Fibroblast of skin of right quadriceps (primary cell): ENCODE measurements at regions not wholly inside any gene's neighbourhood (a gene's known extent, or its start where the extent isn't known, plus 50 kb on each side); places are given as distances from the start of the nearest gene placed in this dataset.

ENCODE experiments used
- DNase-seq: peaks from one replicate; pipeline ENCODE4 v3.0.0-alpha.2; 2013

DNA sequence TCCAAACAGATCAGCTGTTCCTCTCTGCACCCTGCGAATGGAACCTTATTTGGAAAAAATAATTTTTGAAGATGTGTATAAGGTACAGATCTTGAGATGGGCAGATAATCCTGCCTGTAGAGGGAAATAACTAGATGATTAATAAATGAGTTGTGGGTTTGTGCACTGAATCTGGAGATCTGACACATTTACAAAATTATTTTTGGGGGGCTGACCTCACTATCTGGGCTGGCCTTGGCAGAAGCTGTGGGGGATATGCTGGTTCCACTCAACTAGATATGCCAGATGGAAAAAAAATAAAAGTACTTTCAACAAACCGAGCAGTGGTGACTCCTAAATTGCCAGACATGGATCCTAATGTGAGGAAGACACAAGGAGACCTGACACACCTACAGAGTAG lies 552.2 kb upstream of the AMELY start:
- DNase-seq: peak; percentile 58

DNA sequence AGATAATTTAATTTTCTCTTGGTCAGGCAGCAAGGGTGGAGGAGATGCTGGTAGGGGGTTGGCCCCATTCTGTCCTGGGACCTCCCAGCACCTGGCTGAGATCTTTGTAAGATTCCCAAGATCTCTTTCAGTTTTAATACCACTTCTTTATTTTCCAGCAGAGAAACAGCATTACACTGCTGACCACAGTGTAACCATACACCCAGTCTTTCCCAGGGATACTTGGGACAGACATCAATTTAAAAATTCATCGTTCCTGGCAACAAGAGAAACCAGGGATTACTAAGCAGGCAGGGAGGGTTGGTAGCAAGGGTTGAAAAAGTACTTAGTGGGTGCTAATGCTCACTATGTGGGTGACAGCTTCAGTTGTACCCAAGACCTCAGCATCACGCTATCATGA lies 551.6 kb upstream of the AMELY start:
- DNase-seq: peak; percentile 64

DNA sequence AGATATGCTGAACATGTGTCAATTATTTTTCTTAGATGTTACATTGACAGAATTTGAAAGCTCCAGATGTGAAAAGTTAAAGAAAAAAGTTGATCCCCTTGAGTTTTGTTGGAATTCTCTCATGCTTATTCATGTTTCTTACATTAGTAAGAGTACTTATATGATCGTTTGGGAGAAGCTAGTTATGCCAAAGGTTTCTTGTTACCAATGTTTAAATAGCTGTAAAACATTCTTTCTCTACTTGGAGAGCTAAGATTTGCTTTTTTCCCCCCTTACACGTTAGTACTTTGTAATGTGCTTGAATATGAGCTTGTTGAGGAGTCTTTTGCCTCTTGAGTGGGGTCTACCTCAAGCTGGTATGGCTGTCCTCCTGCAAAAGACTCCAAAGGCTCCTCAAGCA lies 551.1 kb upstream of the AMELY start:
- peak; percentile 85 for DNase-seq

DNA sequence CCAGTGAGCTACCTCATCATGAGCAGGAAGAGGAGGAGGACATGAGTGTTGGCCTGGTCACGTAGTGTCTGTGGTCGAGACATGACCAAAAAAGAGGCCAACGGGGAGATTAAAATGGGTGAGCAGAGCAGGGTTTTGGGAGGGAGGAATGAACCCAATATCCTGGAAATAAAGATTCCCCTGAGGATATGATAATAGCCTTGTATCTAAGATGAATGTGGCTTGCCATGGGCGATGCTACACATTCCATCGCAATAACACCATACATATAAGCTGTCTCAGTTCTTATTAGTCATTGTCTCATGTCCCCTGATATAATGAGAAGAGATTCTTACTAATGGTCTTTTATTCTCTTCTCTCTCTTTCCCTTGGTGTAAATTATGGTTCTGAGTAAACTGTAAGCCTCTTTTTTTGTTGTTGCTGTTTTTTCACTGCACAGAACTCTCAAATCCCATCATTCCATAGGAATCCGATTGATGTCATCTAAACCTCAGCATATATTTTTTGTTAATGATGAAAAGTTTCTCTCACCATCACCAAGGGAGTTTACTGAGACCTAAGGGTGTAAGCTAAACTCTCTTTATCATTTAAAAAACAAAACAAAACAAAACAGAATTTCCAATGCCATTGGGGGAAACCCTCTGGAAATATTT lies 550.4 kb upstream of the AMELY start:
- DNase-seq: peak; percentile 97

DNA sequence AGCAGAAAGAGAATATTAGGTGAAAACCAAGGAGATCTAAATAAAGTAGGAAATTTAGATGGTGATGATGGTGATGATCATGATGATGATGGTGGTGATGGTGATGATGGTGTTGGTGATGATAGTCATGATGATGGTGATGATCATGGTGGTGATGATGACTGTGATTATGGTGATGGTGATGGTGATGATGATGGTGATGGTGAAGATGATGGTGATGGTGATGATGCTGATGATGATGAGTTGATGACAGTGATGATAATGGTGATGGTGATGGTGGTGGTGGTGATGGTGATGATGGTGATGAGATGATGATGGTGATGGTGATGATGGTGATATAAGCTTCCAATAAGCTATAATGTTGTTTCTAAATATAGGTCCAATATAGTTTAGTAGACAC lies 548.2 kb upstream of the AMELY start:
- no peak for DNase-seq

DNA sequence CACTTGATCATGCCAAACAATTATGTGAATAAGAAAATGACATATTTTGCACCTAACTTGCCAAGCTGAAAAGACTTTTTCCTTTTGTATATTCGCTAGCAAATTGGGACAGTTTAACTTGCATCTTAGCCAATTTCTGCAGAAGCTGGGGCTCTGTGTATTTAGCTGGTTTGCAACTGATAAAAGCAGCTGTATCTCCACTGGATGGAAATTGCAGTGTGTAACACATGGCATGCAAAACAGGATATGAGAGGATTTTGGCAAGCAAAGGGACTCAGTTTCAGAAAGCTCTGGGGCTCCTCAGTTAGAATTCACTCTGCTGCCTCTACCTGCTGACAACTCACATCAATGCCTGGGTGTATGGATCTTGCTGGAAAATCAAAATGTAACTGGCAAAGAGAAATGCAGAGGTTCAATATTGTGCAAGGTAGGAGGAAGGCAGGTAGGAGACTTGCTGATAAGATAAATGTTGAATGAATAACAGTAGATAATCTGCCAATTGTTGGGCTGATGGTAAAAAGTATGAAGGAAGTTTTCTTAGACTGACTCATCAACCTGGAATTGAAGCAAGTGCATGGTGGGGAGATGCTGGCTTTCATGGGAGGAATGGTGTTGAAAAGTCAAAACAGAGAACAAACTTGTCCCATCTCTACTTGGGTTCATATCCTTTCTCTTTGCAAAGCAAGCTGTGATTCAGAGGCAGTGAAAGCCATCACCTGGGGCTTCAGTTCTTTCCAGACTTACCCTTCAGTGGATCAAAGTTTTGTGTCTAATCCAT lies 546.9 kb upstream of the AMELY start:
- peak; percentile 70 for DNase-seq

DNA sequence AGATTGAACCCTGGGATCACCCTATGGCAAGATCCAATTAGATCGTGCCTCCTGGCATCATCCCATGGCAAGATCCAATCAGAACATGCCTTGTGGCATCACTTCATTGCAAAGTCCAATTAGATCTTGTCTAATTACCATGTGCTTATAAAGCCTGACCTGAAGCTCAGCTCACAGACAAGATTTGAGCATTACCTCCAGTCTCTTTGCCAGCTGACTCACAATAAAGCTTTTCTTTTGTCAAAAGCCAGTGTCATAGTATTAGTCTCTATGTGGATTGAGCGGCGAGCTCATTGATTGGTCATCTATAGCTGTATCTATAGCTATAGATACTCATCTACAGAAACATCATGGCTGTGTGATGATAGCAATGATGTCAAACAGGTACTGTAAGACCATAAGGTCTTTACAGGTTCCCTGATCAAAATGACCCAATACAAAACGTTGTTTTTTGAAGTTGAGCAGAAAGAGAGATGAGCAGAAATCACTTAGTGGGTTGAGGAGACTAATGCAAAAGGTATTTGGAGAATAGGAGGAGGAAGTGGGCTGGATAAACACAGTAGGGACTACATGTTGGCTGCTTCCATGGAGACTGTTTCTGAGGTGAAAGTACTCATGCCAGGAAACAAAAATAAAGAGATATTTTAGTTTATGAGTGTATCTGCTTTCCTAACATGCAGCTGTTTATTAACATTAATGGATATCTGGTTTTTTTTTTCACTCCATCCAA lies 545.9 kb upstream of the AMELY start:
- peak; percentile 86 for DNase-seq

DNA sequence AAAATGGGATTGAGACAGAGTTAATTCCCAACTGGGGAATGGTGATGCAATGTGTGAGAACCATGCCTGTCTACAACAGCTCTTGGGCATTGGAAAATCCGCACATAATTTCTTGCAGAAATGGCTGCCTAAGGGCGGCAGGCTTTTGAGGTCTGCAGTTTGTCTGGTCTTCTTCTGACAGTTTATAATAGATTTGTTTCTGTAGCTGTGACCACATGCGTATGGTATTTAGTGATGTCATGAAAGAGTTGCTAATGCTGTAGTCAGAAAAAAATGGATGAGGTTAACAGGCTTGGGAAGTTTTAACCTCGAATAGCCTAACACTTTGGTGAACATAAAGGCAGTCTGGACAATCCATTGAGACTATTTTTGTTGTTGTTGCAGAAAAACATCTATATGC lies 544.1 kb upstream of the AMELY start:
- DNase-seq: peak; percentile 89

DNA sequence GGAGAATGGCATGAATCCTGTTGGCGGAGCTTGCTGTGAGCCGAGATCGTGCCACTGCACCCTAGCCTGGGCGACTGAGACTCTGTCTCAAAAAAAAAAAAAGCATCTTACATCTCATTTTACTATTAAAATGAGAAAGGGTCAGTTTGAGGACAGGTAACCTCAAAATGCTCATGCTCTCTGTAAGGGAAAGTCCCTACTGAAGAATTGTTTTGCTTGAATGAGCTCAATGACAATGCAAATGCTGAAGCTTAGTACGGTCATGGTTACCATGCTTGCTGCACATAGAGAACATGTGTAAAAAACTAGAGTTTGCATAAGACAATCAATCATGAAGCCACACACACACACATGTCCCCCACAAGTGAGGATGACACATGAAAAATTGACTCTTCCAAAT lies 541.8 kb upstream of the AMELY start:
- DNase-seq: peak; percentile 82

DNA sequence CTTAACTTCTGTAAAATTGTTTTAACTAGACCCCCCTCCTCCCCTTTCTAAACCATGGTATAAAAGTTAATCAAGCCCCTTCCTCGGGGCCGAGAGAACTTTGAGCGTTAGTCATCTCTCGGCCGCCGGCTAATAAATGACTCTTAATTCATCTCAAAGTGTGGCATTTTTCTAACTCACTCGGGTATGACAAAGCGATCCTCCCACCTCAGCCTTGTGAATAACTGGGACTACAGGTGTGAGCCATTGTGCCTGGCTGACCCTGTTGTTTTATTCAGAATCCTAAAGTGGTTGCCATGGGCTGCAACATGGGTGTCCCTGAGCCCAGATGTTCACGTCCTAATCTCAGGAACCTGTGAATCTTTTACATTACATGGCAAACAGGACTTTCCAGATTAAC lies 540.7 kb upstream of the AMELY start:
- DNase-seq: no peak

DNA sequence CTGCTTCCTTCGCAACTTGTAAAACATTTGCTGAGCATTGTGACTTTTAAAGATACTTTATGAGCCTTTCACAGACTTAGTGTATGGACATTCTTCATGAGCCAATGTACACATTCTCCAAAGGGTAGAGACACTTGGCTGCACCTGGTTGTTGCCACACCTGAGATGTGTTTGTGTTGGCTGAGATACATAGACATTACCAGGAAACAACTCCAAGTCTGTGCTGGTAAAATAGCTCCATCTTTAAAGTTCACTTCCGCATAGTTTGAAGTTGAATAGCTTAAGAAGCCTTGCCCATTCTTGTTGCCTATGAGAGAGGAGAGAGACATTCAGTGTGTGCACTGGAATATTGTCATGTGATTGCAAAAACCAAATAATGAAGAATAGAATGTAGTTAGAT lies 538.3 kb upstream of the AMELY start:
- no peak for DNase-seq

DNA sequence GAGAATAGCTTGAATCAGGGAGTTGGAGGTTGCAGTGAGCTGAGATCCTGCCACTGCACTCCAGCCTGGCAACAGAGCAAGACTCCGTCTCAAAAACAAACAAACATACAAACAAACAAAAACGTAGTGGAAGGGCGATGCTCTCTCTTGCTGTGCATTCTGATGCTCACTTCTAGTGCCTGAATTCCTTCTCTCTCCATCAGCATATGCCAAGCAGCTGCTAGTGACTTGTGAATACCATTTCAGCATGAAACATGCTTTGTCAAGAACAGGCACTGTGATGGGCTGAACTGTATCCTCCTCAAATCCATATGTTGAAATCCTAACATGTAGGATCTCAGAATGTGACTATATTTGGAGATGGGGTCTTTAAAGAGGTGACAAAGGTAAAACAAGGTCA lies 537.1 kb upstream of the AMELY start:
- DNase-seq: no peak

DNA sequence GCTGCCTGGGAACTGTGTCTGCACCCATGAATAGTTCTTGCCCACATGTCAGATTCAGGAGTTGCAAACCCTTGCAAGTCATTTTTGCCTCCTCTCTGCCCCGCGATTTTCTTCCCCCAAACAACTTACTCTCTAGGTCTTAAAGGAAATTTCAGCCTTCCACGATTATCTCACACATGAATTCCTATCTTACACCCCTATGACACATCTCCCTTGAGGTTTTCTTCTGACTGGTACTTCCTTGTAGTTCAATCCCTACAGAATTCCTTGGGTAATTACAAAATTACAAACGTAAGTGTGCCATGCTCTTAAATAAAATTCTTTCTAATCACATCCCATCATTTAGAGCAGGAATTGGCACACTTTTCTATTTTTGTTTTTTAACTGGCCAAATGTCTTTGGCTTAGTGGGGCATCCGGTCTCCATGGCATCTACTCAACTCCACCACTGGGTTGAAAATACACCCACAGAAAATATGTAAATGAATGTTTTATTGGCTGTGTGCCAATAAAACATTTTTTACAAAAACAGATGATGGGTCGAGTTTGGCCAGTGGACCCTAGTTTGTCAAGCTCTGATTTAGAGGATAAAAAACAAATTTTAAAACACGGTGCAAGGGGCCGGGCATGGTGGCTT lies 536.4 kb upstream of the AMELY start:
- DNase-seq: peak; percentile 90

DNA sequence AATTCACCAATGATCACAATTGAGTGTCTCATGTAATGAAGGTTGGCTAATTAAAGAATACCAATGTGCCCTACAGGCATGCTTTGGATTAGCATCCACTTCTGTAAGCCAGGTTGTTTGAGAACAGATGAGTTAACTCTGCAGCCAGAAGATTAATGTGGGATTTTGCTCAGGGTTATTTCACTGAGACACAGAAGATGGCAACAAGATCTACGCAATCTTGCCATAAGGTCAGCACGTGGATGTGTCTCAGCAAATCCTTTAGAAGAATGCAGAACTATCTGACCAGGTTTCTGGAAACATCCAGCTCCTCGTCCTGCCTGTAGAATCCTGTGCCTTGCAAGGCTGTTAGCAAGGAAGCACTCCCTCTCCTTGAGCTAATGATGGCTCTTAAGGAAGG lies 532.6 kb upstream of the AMELY start:
- DNase-seq: no peak

DNA sequence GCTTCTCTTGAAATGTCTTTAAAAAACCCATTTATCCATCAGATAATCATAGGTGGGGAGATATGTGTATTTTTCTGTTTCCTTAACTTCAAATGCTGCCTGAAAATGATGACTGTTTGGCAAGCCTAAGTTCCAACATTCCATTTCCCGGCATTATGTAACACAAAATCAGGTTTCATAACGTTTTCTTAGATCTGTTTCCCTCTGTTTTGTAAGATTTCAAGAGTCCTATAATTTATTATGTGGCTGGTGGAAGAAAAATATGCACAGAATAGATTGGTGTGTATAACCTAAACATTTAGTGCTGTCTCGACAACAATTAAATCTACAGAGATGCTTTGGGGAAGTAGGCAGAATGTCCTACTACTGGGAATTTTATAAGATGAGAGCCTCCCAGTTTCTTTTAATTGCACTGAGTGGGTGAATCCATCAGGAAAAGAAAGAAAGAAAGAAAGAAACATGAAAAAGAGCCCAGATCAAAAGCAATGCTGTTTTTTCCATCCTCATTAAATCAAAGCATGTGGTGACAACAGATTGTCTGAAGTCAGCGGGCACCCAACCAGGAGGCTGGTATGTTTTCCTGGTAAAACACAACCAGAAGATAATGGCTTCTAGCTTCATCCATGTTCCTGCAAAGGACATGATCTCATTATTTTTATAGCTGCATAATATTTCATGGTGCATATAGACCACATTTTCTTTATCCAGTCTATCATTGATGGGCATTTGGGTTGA lies 529.4 kb upstream of the AMELY start:
- peak; percentile 61 for DNase-seq

DNA sequence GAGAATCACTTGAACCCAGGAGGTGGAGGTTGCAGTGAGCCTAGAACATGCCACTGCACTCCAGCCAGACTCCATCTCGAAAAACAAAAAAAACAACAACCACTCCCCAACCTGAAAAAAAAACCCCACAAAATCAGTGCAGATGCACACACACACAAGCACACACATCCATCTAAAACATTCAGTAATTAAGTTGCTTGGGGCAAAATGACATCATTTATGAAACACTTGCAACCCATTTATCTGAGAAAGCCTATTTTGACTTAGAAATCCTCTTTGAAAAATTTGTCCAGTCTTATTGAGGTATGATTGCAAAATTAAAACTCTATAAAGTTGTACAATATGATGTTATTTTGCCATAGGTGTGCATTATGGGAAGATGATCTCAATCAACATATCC lies 525.5 kb upstream of the AMELY start:
- no peak for DNase-seq

DNA sequence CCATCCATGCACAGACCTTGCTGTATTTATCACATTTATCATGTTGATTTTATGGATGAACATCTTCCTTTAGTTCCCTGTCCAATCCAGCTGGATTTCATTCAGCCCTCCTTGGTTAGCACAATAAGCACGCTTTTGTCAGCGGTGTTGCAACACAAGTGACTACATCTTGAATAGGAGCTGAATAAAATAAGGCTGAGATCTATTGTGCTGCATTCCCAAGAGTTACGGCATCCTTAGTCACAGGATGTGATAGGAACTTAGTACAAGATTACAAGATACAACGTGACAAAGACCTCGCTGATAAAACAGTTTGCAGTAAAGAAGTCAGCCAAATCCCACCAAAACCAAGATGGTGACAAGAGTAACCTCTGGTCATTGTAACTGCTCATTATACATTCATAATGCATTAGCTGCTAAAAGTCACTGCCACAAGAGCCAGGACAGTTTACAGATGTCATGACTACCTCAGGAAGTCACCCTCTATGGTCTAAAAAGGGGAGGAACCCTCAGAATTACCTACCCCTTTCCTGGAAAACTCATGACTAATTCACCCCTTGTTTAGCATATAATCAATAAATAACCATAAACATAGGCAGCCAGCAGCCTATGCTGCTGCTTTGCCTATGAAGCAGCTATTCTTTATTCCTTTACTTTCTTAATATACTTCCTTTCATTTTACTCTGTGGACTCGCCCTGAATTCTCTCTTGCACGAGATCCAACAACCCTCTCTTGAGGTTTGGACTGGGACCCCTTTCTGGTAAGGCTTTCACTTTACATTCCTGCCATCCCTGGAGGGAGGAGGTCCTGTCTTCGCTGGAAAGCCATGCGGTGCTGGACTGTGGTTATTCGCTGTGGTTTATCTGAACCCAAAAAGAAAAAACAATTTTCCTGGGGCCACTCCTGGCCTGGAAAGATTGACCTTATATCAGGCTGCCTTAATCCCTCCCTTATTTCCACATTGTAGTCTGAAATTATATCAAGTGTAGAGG lies 522.6 kb upstream of the AMELY start:
- peak; percentile 95 for DNase-seq

DNA sequence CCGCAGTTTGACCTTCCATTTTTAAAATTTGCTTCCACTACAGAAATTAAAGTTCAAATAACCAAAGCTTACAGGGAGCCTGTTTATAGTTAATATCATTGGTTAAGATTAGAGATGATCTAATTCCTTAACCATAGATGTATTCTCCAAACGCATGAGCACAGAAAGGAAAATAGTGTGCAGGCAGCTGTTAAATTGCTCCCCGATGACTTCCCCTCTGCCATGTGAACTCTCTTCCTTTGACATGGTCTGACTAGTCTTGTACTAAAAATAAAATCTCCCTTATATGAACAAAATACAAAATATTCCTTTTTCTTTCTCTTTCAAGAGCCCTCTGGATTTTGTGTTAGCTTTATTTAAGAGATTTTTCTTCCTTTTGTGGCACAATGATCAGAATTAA lies 507.6 kb upstream of the AMELY start:
- DNase-seq: peak; percentile 20

DNA sequence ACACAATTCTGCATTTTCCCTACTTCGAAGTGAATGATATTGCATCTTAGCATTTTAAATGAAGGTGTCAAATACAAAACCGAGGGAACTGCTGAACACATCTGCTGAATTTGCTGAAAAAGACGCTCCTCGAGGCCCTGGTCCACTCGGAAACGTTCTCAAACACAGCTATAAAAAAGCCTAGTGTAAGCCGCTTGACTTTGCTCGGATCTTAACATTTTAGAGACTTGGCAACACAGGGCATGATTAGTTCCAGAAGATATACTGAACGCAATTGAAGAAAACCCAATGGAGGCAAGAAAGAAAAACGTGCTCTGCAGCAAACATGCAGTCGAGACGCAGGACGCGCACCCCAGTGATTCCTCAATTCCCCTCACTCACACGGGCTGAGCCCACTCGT lies 506.4 kb upstream of the AMELY start:
- no peak for DNase-seq

DNA sequence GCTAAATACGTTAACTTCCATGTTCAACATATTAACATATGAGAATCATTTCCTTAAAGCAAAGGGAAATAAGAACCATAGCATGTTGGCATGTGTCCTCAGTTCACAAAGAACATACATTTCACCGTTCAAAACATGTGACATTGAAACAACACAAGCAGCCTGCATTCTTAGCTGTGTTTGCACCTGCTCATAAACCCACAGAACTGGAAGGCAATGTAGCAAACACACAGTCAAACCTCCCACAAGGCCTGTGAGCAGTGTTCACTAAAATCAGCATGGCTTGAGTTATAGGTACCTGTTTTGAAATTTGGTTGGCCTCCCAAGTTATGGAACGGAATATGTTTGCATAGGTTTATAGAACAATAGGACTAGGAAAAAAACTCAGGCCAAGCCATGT lies 504.9 kb upstream of the AMELY start:
- no peak for DNase-seq

DNA sequence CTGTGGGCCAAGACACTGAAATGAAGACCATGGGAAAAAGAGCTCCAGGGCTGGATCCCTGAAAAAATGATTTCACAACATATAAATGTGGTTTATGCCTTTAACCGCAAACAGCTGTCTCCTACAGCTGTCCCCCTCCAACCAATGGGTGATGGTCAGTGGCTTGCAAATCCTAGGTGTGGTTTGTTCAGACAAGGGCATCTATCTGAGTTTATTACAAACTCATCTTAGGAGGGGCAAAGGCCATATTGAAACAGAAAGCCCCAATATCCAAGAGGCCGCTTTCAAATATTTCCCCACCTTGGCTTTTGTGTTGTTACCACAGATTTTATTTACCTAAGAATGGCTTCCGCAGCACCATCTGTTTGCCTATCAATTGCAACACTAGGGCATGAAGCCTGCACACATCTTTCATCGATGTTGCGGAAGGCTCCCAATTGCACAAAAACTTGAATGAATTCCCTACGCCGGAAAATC lies 503.6 kb upstream of the AMELY start:
- peak; percentile 24 for DNase-seq
